Neuronal stem cell (in vitro differentiated cells): ENCODE measurements at regions not wholly inside any gene's neighbourhood (a gene's known extent, or its start where the extent isn't known, plus 50 kb on each side); places are given as distances from the start of the nearest gene placed in this dataset.

Experiments used
- DNase-seq: peaks from one replicate; pipeline ENCODE4 v3.0.0-alpha.2; 2013; ENCODE audit warnings: low spot score
- H2AFZ ChIP-seq: one replicate; pipeline ENCODE4 v1.6.1; 2013; ENCODE audit warnings: mild to moderate bottlenecking, low read length, inconsistent platforms
- H2AK5ac ChIP-seq: 2 replicates; pipeline ENCODE4 v1.6.1; 2013; ENCODE audit warnings: low read depth, mild to moderate bottlenecking, inconsistent platforms, low read length, moderate library complexity, mixed read lengths
- H2BK120ac ChIP-seq: 2 replicates; pipeline ENCODE4 v1.6.1; 2013; ENCODE audit warnings: low read depth, mild to moderate bottlenecking, inconsistent platforms, low read length, moderate library complexity, mixed read lengths
- H2BK12ac ChIP-seq: one replicate; pipeline ENCODE4 v1.6.1; 2013; ENCODE audit warnings: low read length, inconsistent platforms
- H2BK15ac ChIP-seq: 2 replicates; pipeline ENCODE4 v1.6.1; 2013; ENCODE audit warnings: mild to moderate bottlenecking, low read length, inconsistent platforms, mixed read lengths
- H2BK5ac ChIP-seq: one replicate; pipeline ENCODE4 v1.6.1; 2013; ENCODE audit warnings: inconsistent platforms, mild to moderate bottlenecking, low read length, moderate library complexity
- H3K14ac ChIP-seq: one replicate; pipeline ENCODE4 v1.6.1; 2013; ENCODE audit warnings: low read length, inconsistent platforms
- H3K18ac ChIP-seq: 2 replicates; pipeline ENCODE4 v1.6.1; 2013; ENCODE audit warnings: low read length, inconsistent platforms
- H3K23ac ChIP-seq: 2 replicates; pipeline ENCODE4 v1.6.1; 2013; ENCODE audit warnings: low read depth, mild to moderate bottlenecking, mixed read lengths, low read length, inconsistent platforms; ENCODE audit not compliant: poor library complexity
- H3K27ac ChIP-seq: replicated peaks from 3 replicates; pipeline ENCODE4 v1.5.1; 2013; ENCODE audit warnings: low read length, inconsistent platforms
- H3K27me3 ChIP-seq, 3 experiments: 2 replicates each; pipeline ENCODE4 v1.6.1; 2013; ENCODE audit warnings: low read length in 3 of 3, mild to moderate bottlenecking in 2 of 3, inconsistent platforms in 1 of 3, low read depth in 1 of 3, mixed read lengths in 1 of 3, moderate library complexity in 1 of 3; ENCODE audit not compliant: control insufficient read depth in 3 of 3, insufficient read depth in 3 of 3
- H3K36me3 ChIP-seq, 2 donors: replicated peaks in 1 of 2; 2 replicates each; pipeline ENCODE4 v1.6.1; 2013; ENCODE audit warnings: low read length in 2 of 2; ENCODE audit not compliant: control insufficient read depth in 2 of 2, insufficient read depth in 2 of 2
- H3K4ac ChIP-seq: 2 replicates; pipeline ENCODE4 v1.6.1; 2013; ENCODE audit warnings: inconsistent platforms, mild to moderate bottlenecking, low read length, moderate library complexity
- H3K4me1 ChIP-seq, 2 donors: 1 replicate in 1 of 2; 2 replicates in 1 of 2; pipeline ENCODE4 v1.6.1; 2013; ENCODE audit warnings: low read length in 2 of 2, low read depth in 1 of 2; ENCODE audit not compliant: control insufficient read depth in 2 of 2, insufficient read depth in 1 of 2
- H3K4me2 ChIP-seq: one replicate; pipeline ENCODE4 v1.6.1; 2013; ENCODE audit warnings: mild to moderate bottlenecking, low read length, inconsistent platforms; ENCODE audit not compliant: insufficient read depth, poor library complexity, severe bottlenecking
- H3K4me3 ChIP-seq, 2 donors: 2 replicates each; pipeline ENCODE4 v1.5.1; 2013; ENCODE audit warnings: low read length in 2 of 2, mild to moderate bottlenecking in 2 of 2, inconsistent platforms in 1 of 2, moderate library complexity in 1 of 2
- H3K79me1 ChIP-seq: one replicate; pipeline ENCODE4 v1.6.1; 2013; ENCODE audit warnings: low read depth, mild to moderate bottlenecking, inconsistent platforms, low read length, moderate library complexity
- H3K9ac ChIP-seq: one replicate; pipeline ENCODE4 v1.6.1; 2013; ENCODE audit warnings: mild to moderate bottlenecking, low read depth, low read length, inconsistent platforms; ENCODE audit not compliant: poor library complexity
- H3K9me3 ChIP-seq, 2 donors: replicated peaks in 1 of 2; 2 replicates each; pipeline versions ENCODE3 to v1.6.1; 2013; ENCODE audit warnings: low read length in 2 of 2, mild to moderate bottlenecking in 2 of 2, inconsistent platforms in 1 of 2, low read depth in 1 of 2, mixed read lengths in 1 of 2, moderate library complexity in 1 of 2; ENCODE audit not compliant: control insufficient read depth in 2 of 2, insufficient read depth in 1 of 2
- H4K8ac ChIP-seq: one replicate; pipeline ENCODE4 v1.6.1; 2013; ENCODE audit warnings: low read depth, mild to moderate bottlenecking, inconsistent platforms, low read length, moderate library complexity
- H4K91ac ChIP-seq: one replicate; pipeline ENCODE4 v1.6.1; 2013; ENCODE audit warnings: low read length, low read depth, mild to moderate bottlenecking, inconsistent platforms; ENCODE audit not compliant: poor library complexity
- WGBS, 2 donors: extraction: QIAGEN DNeasy Blood & Tissue Kit; methylation state at CpG; one replicate each; pipeline ENCODE4 v1.1.7; 2013; ENCODE audit warnings: missing lambda C conversion rate in 2 of 2, mixed read lengths in 1 of 2; ENCODE audit not compliant: insufficient read length in 2 of 2, insufficient replicate concordance in 1 of 2; ENCODE audit errors: extremely low coverage in 2 of 2; 5-methylcytosine and 5-hydroxymethylcytosine counted together

- H3K9me3 ChIP-seq = peaks cover 3% of the 10 kb centered on the region in 2 donors
- no peak overlapping the region for H3K9ac ChIP-seq
- peak overlapping the region; percentile 9 for H2AFZ ChIP-seq
- no peak overlapping the region for H3K18ac ChIP-seq
- H3K36me3 ChIP-seq = no peaks in the 10 kb centered on the region
- no peak overlapping the region for H3K27ac ChIP-seq
- H3K79me1 ChIP-seq = no peaks in the 10 kb centered on the region
- no peak overlapping the region for H4K8ac ChIP-seq
- no peak for DNase-seq
- H2BK5ac ChIP-seq = no peak overlapping the region
- no peak overlapping the region for H2BK12ac ChIP-seq
- no CpG with 5 or more reads among the region's 5 CpGs for WGBS, 2 donors
- no peaks in the 10 kb centered on the region for H3K27me3 ChIP-seq
- H3K14ac ChIP-seq = no peak overlapping the region
- H3K4me2 ChIP-seq = no peak overlapping the region
- no peak overlapping the region for H2BK120ac ChIP-seq
- H3K4me3 ChIP-seq = no peak overlapping the region
- no peak overlapping the region for H2AK5ac ChIP-seq
- no peak overlapping the region for H3K4ac ChIP-seq
- H4K91ac ChIP-seq = no peak overlapping the region
- no peaks in the 10 kb centered on the region for H3K4me1 ChIP-seq
- H2BK15ac ChIP-seq = no peak overlapping the region
- no peak overlapping the region for H3K23ac ChIP-seq
These were observed 223.6 kb upstream of the GULP1 start for GRCh38 chr2:188068093-188068492.

GRCh38 chr2:188076149-188077056 lies 215.3 kb upstream of the GULP1 start:
- H4K91ac ChIP-seq = no peak overlapping the region
- no peak overlapping the region for H3K27ac ChIP-seq
- H2BK5ac ChIP-seq = no peak overlapping the region
- no peak overlapping the region for H3K23ac ChIP-seq
- peaks cover 0 to 5% of the 10 kb centered on the region in 2 donors for H3K9me3 ChIP-seq
- no peaks in the 10 kb centered on the region for H3K4me1 ChIP-seq
- H3K14ac ChIP-seq = no peak overlapping the region
- no peak overlapping the region for H2BK12ac ChIP-seq
- H2AK5ac ChIP-seq = no peak overlapping the region
- H3K79me1 ChIP-seq = no peaks in the 10 kb centered on the region
- H2BK15ac ChIP-seq = no peak overlapping the region
- no peak for DNase-seq
- no peak overlapping the region for H2BK120ac ChIP-seq
- H2AFZ ChIP-seq = no peak overlapping the region
- no peak overlapping the region for H3K9ac ChIP-seq
- H4K8ac ChIP-seq = no peak overlapping the region
- no peak overlapping the region for H3K4ac ChIP-seq
- H3K4me3 ChIP-seq = no peak overlapping the region
- no CpG with 5 or more reads among the region's 2 CpGs for WGBS, 2 donors
- no peaks in the 10 kb centered on the region for H3K36me3 ChIP-seq
- H3K18ac ChIP-seq = no peak overlapping the region
- H3K27me3 ChIP-seq = peaks cover 0 to 2% (median 0%) of the 10 kb centered on the region in 3 experiments
- H3K4me2 ChIP-seq = no peak overlapping the region

GRCh38 chr2:188077757-188078156 lies 213.9 kb upstream of the GULP1 start:
- Histone ChIP-seq H2BK5ac (no peak overlapping the region), H3K14ac (no peak overlapping the region), H2BK120ac (no peak overlapping the region), H2BK12ac (no peak overlapping the region), H3K9ac (no peak overlapping the region), H2BK15ac (no peak overlapping the region), H3K4me2 (no peak overlapping the region), H3K18ac (no peak overlapping the region), H3K4me3 (no peak overlapping the region), H3K27me3 (peaks cover 0 to 2% (median 0%) of the 10 kb centered on the region in 3 experiments), H3K9me3 (peaks cover 0 to 3% of the 10 kb centered on the region in 2 donors), H3K23ac (no peak overlapping the region), H4K8ac (no peak overlapping the region), H3K4me1 (no peaks in the 10 kb centered on the region), H3K79me1 (no peaks in the 10 kb centered on the region), H4K91ac (no peak overlapping the region), H2AK5ac (no peak overlapping the region), H3K4ac (no peak overlapping the region), H3K27ac (no peak overlapping the region), H3K36me3 (no peaks in the 10 kb centered on the region), H2AFZ (no peak overlapping the region)
- no peak for DNase-seq

- H3K27ac ChIP-seq = no peak overlapping the region
- no peak overlapping the region for H3K4me3 ChIP-seq
These were observed 213.1 kb upstream of the GULP1 start for GRCh38 chr2:188078534-188078933.

More at GRCh38 chr2:188078534-188078933, 213.1 kb upstream of the GULP1 start:
- Histone ChIP-seq H4K8ac (no peak overlapping the region), H3K4me2 (no peak overlapping the region), H2BK120ac (no peak overlapping the region), H2AK5ac (no peak overlapping the region), H2BK5ac (no peak overlapping the region), H3K14ac (no peak overlapping the region), H2BK15ac (no peak overlapping the region), H3K4ac (no peak overlapping the region), H2BK12ac (no peak overlapping the region), H3K9me3 (peaks cover 0 to 3% of the 10 kb centered on the region in 2 donors), H3K18ac (no peak overlapping the region), H3K9ac (no peak overlapping the region), H3K79me1 (no peaks in the 10 kb centered on the region), H3K23ac (no peak overlapping the region), H4K91ac (no peak overlapping the region), H3K27me3 (peaks cover 0 to 2% (median 0%) of the 10 kb centered on the region in 3 experiments), H3K4me1 (no peaks in the 10 kb centered on the region), H3K36me3 (no peaks in the 10 kb centered on the region), H2AFZ (no peak overlapping the region)
- WGBS, 2 donors = no CpG with 5 or more reads among the region's 4 CpGs
- no peak for DNase-seq
